ENCODE measurements at regions not wholly inside any gene's neighbourhood (a gene's known extent, or its start where the extent isn't known, plus 50 kb on each side); places are given as distances from the start of the nearest gene placed in this dataset.

GRCh38 chr7:111638078-111638477, 75.8 kb upstream of the IMMP2L start:
- no peak for TF ChIP-seq CTCF (conservative IDR thresholded peaks at IDR 0.05; ENCODE audit: low read depth, low read length)
- no peak for TF ChIP-seq EZH2 (IDR thresholded peaks at IDR 0.05; ENCODE audit: borderline replicate concordance, low read depth, low read length, poor library complexity, severe bottlenecking)
